Anterior cingulate cortex (tissue), 58 donors: ENCODE measurements at regions not wholly inside any gene's neighbourhood (a gene's known extent, or its start where the extent isn't known, plus 50 kb on each side); places are given as distances from the start of the nearest gene placed in this dataset.
A peak's percentile ranks its signal among the peaks of the same experiment; 100 is the strongest.
"Not testable (repeated sequence)": the region's sequence is repeated elsewhere in the genome, so short reads cannot be mapped to it uniquely, and the experiment has no call there.

Experiments used
- DNase-seq, 58 donors: peaks; one replicate each; lab custom pipeline; 2025; lab: John Stamatoyannopoulos, UW

GRCh38 chr3:115381931-115382330 is 234.8 kb upstream of the ZBTB20 start:
- DNase-seq, result no peak

- DNase-seq, result no peak
Observed at GRCh38 chr3:115384381-115384780, 237.3 kb upstream of the ZBTB20 start.

GRCh38 chr3:115385774-115386730 is 237.3 kb upstream of the GAP43 start:
- no peak for DNase-seq

GRCh38 chr3:115388166-115388565 is 235.1 kb upstream of the GAP43 start:
- peak in 9 of 58 donors; percentile 3 to 73 (median 32) for DNase-seq

- DNase-seq, result no peak
Observed at GRCh38 chr3:115388811-115389210, 234.5 kb upstream of the GAP43 start.

GRCh38 chr3:115396801-115397200 is 226.5 kb upstream of the GAP43 start:
- no peak for DNase-seq

GRCh38 chr3:115397433-115397832 is 225.9 kb upstream of the GAP43 start:
- no peak for DNase-seq

GRCh38 chr3:115398506-115398905 is 224.8 kb upstream of the GAP43 start:
- DNase-seq, result no peak

GRCh38 chr3:115399750-115400149 is 223.6 kb upstream of the GAP43 start:
- no peak for DNase-seq

GRCh38 chr3:115401298-115401697 is 222.0 kb upstream of the GAP43 start:
- DNase-seq, result no peak

GRCh38 chr3:115401851-115402501 is 221.3 kb upstream of the GAP43 start:
- DNase-seq, result no peak

- no peak for DNase-seq
Observed at GRCh38 chr3:115402651-115403050, 220.7 kb upstream of the GAP43 start.

- no peak for DNase-seq
Observed at GRCh38 chr3:115403786-115404185, 219.5 kb upstream of the GAP43 start.

GRCh38 chr3:115409596-115409995 is 213.7 kb upstream of the GAP43 start:
- no peak for DNase-seq

- DNase-seq, result not testable (repeated sequence)
Observed at GRCh38 chr3:115414610-115415009, 208.7 kb upstream of the GAP43 start.

- no peak for DNase-seq
Observed at GRCh38 chr3:115415246-115415996, 207.9 kb upstream of the GAP43 start.

GRCh38 chr3:115418583-115418982 is 204.7 kb upstream of the GAP43 start:
- peak in 5 of 58 donors; percentile 0 to 34 (median 13) for DNase-seq

- no peak for DNase-seq
Observed at GRCh38 chr3:115420086-115420485, 203.2 kb upstream of the GAP43 start.

- no peak for DNase-seq
Observed at GRCh38 chr3:115423170-115423569, 200.1 kb upstream of the GAP43 start.

- DNase-seq, result no peak
Observed at GRCh38 chr3:115428841-115429240, 194.5 kb upstream of the GAP43 start.

- DNase-seq, result no peak
Observed at GRCh38 chr3:115436767-115437301, 186.5 kb upstream of the GAP43 start.
